Prostate gland (tissue), 2 donors: ENCODE measurements at regions not wholly inside any gene's neighbourhood (a gene's known extent, or its start where the extent isn't known, plus 50 kb on each side); places are given as distances from the start of the nearest gene placed in this dataset.

Source experiments
- CTCF ChIP-seq, 4 experiments: fragments of 200-600 bp in 2 of 4; fragments of 450-650 bp in 2 of 4; sonication (generic) in 2 of 4; IDR thresholded peaks; 1 replicate in 3 of 4; 2 replicates in 1 of 4; pipeline ENCODE4 v1.5.1; 2016 to 2019; ENCODE audit warnings: antibody characterized with exemption in 4 of 4, mild to moderate bottlenecking in 2 of 4, moderate library complexity in 2 of 4
- POLR2A ChIP-seq: fragments of 450-650 bp; IDR thresholded peaks from one replicate; pipeline ENCODE4 v1.6.1; 2016; ENCODE audit warnings: antibody characterized with exemption, mild to moderate bottlenecking
- POLR2AphosphoS5 ChIP-seq: sonication (generic); formaldehyde crosslinking; IDR thresholded peaks from one replicate; pipeline ENCODE4 v1.6.1; 2017; ENCODE audit warnings: antibody characterized with exemption

- TF ChIP-seq CTCF (IDR thresholded peaks at IDR 0.05) (no peak), POLR2A (no peak), POLR2AphosphoS5 (no peak)
These were observed 299.1 kb upstream of the PROX1 start for GRCh38 chr1:213688655-213689054.
